HT-29 (cell line): ENCODE measurements at regions not wholly inside any gene's neighbourhood (a gene's known extent, or its start where the extent isn't known, plus 50 kb on each side); places are given as distances from the start of the nearest gene placed in this dataset.

Experiments
- DNase-seq: peaks from one replicate; pipeline ENCODE4 v3.0.0-alpha.2; 2015; ENCODE audit warnings: low spot score

DNA sequence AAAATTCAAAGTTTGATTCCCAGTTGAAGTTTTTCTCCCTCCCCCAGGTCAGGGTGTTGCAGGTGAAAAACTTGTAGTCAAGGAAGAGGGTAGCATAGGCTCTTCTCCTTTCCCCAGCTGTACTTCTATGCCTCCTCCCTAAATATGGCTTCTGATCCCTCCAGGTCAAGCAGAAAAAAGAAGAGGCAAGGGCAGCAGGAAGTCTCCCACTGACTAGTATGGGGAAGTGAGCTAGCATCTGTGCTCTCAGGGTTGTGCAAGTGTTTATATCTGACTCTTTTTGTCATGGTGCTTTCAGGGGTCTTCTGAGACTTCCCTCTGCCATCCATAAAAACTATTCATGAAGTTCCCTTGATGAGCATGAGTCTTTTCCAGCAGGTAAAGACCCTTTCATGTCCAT lies 76.0 kb downstream of the ATPSCKMT start:
- no peak for DNase-seq

DNA sequence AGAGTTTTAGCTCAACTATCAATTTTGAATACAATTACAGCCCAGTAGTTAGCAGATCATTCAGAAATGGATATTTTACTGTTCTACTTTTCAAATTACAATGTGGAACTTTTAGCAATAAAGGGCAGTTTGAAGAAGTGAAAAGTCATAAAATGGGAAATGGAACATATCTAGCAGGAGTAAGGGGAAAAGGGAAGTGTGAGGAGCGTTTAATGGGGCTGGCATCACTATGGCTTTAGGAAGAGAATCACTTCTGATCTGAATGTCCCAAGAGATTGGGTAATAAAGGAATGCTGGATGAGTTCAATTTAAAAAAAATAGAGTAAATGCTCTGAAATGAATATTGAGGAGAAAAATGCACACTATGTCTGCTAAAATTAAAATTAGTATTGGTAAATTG lies 77.4 kb downstream of the ATPSCKMT start:
- DNase-seq: no peak

DNA sequence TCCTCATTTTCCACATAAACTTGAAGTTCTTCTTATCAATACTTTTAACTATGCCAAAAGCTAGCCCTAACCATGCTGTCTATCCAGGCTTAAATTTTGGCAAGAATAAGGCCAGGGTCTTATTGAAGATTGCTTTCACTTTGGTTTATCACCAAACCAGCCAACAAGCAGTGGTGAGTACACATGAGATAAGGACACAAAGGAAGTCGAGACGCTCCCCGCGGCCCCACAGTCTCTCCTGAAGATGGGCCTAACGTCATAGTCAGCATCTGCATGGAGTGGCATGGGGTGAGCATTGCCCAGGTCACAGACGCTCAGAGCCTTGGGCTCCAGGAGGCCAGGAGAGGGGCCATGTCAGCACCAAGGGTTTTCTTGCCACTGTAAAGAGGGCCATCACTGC lies 80.3 kb downstream of the ATPSCKMT start:
- no peak for DNase-seq

DNA sequence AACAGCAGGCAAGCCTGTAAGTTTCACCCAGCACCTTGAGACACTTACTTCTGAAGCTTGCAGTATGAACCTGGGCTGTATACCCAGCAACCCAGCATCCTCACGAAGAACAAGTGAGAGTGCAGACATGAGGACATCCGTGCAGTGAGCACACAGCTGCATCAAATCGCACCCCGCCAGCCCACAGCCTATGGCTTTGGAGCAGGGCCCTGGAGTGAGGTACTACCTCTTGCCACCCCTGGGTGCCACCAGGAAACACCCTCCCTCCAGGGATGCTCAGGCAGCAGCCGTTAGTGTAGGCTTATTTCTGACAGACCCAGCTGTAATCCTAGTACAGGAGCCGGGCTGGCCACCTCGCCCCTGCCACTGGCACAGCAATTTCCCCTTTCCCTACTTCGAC lies 81.4 kb downstream of the ATPSCKMT start:
- no peak for DNase-seq

DNA sequence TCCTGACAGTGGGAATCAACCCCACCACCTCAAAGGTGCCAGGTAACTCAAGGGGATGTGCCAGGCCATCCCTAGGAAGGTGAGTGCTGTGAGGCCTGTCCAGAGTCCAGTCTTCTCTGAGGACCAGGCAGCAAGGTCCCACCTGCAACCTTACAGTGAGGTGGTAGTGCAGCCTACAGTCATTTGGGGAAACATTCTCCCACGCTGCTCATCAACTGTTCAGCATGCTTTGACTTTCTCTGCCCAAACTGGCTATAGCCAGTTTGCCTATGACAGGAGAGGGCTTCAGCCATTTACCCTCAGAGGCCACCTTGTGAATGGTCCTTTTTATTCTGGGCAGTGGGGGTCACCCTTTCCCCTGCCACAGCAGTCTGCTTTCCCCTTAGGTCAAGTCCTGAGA lies 81.9 kb downstream of the ATPSCKMT start:
- no peak for DNase-seq

DNA sequence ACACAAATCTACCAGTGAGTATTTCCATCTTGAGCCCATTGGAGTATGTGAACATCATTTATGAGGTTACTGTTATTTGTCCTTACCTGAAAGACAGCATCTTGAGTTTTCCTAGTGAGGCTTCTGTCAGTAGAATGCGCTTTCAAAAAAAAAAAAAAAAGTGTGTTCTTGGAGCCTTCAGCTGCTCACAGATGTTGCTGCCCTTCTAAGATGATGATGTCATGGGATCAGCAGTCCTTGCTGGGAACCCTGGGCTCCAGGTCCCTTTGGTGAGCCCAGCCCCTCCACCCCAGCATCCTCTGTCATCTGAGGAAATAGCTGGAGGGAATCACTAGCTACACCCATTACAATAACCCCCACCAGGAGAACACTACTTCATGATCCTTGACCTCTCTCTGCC lies 83.3 kb downstream of the ATPSCKMT start:
- no peak for DNase-seq

DNA sequence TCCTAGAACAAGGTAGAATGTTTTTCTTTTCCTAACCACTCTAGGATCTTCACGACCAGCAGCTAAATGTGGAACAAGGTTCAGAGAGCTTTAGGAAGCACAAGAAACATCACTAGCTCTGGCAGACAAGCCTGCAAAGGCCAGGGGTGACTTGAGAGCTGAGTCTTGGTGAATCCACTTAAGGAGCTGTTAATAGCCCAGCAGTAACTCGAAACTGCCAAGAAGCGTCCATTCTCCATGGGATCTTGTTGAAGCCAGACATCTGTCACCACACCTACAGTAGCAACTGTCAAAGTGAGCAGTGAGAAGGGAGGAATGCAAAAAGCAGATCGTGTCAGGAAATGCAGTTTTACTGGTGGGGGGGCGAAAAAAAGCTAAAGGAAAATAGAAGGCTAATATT lies 87.2 kb downstream of the ATPSCKMT start:
- no peak for DNase-seq

DNA sequence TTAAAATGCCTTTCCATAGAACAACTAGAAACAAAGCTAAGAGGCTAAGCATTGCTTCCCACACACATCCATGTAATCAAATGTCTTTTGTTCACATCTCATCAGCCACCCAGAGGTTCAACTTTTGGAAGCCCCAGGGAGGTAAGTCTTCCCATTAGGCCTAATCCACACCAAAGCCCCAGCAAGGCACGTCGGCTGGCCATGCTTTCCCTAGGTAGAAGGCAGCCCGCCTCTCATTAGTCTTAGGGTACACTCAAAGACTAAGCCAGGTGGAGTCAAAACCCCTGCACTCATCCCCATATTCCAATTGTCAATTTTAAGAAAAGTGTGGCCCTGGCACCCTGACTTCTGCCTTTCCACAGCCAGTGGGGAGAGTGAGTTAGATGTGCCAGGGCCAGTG lies 87.9 kb downstream of the ATPSCKMT start:
- no peak for DNase-seq

DNA sequence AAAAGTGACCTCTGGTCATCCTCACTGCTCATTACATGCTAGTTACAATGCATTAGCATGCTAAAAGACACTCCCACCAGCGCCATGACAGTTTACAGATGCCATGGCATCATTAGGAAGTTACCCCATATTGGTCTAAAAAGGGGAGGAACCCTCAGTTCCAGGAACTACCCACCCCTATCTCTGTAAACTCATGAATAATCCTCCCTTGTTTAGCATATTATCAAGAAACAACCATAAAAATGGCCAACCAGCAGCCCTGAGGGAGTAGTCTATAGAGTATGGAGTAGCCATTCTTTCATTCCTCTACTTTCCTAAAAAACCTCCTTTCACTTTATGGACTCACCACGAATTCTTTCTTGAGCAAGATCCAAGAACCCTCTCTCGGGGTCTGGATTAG lies 89.4 kb downstream of the ATPSCKMT start:
- no peak for DNase-seq

DNA sequence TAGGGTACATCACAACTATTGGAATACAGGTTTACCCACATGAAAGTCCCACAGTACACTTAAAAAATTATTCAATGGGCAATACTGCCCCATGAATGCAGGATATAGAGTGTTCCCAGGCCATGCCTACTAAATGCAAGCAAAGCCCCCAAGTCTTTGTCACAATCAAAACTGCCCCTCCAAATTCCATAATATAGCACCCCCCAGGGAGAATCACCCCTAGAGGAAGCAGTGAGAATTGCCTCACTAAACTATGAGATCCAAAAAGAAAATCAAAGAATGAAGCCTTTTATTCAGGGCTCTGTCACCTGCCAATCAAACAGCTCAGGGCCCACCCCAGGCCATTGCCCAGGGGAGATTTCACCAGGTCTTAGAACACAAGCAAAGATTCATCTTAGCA lies 90.8 kb downstream of the ATPSCKMT start:
- no peak for DNase-seq

DNA sequence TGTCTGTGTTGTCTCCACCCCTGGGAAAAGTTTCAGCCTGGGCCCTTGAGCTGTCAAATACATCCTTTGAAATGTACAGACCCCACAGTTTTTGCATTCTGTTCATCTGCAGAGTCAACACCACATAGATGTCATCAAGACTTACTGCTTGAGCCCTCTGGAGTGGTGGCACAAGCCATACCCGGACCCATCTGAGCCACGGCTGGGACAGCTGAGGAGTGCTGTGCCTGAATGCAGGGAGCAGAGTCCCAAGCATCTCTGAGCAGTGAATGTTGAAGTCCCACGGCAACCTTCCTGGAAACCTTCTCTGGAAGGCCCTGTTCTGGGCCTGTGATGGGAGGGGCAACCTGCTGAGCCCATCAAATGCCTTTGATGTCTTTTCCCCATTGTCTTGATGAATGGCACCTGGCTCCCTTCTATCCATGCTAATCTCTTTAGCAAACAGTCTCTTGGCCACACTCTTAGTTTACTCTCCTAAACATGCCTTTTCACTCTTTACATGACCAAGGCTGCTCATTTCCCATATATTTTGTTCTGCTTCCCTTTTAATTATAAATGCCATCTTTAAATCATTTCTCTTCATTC lies 92.5 kb downstream of the ATPSCKMT start:
- DNase-seq: no peak

DNA sequence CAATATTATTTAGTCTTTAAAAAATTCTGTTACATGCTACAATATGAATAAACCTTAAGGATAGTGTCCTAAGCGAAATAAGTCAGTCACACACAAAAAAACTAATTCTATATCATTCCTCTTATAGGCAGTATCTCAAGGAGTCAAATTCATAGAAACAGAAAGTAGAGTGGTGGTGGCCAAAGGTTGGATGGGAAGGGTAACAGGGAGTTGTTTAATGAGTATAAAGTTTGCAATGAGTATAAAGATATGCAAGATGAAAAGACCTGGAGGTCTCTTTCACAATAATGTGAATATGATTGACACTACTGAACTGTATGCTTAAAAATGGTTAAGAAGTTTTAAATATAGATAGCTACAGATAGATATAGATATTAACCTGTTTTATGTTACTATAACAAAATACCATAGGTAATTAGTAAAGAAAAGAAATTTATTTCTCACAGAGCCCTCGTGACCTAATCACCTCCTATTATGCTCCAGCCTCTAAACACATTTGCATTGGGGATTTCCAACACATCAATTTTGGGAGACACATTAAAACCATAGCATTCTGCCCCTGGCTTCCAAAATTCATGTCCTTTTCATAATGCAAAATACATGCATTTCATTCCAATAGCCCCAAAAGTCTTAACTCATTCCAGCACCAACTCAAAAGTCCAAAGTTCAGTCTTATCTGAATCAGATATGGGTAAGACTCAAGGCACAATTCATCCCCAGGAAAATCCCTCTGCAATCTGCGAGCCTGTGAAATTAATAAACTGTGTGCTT lies 93.6 kb downstream of the ATPSCKMT start:
- DNase-seq: no peak

DNA sequence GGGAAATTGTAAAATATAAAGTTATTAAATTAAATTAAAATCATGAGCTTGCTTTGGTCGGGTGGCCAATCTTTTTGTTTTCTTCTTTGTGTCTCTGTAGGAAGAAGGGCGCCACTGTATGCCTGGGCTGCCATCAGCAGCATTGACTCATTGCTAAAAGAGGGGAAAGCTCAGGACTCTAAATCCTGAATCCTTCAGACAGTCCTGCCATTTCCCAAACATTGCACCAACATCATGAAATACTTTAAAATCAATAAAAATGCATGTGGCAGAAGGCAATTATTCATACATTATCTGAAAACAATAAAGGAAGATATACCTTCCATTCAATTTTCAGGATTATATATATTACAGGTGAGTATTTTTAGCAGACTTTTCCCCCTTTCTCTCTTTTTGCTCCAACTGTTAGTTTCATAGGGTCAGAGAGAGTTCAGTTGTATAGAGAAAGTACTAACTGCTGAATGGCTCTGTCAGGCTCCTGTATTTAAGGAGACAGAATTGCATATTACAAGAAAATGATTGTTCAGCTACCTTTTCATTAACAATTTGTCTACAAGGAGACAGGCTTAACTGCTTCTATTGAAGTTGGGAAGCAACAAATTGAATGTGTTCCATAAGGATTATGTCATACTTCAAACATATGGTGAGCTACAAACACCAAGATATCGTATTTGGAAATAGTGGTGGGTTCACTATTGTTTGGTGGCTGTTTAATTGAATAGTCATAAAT lies 95.7 kb downstream of the ATPSCKMT start:
- DNase-seq: no peak

DNA sequence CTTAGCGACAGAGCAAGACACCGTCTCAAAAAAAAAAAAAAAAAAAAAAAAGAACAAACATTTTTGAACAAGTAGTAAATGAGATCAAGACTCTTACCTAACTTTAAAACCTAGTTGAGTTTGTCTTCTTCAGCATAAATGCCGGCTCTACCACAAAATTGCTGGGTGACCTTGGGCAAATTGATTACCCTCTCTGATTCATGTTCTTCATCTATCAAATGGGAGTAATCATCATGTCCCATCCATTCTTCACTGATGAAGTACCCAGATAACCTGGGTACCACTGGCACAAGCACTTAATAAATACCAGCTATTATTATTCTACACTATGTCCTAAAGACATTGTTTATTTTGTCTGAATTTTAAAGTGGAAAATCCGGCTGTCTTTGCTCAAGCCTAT lies 96.3 kb downstream of the ATPSCKMT start:
- no peak for DNase-seq

DNA sequence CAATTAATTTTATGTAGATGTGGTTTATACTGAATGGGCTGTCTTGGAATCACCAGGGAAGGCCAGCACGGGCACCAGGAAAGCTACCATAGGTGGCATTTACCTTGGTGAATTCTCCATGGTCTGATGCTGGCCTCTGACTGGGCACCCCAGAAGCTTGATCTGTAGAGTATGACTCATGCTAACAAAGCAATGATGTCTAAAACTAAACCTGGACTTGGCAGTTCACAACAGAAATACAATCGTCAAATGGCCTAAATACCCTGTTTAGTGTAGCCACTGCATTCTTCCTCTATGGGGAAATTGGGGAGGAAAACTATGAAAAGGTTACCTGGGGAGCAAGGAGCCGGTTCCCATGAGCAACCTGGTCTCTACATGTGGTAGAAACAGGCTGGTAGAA lies 98.0 kb downstream of the ATPSCKMT start:
- no peak for DNase-seq

DNA sequence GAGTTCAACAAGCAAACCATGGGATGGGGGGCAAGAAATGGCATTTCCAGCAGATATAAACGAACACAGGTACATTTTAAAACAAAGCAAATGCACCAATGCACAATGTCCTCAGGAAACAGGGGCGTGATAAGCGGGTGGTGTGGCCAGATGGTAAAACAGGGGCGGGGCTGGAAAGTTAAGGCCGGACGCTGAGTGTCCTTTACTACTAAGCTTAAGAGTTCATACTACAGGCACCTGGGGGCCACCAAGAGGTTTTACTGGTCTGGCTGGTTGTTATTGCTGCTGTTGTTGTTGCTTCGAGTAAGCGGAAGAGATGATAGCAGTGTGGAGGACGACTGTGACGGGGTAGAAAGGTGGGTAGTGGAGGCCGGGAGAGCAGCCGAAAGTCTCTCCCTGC lies 99.8 kb downstream of the ATPSCKMT start:
- no peak for DNase-seq

DNA sequence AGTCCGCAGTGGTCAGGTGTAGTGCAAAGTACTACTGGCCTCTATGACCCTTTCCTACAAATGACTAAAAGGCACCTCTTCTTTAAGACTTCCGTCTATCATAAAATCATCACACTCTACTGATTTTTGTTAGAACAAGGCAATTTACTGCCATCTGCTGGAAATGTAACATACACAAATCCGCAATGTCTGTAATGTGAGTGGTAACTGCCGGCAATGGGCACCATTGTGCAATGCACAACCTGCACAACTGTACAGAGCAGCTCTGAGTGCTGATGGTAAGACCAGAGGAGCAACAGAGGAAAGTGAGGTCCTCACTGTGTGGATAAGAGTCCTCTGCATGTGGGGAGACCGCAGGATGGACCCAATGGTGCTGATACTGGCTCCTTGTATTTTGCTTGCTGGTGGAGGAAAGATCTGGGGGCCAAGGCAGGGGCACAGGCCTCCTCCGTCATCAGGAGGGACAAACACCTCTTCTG lies 103.7 kb downstream of the ATPSCKMT start:
- peak; percentile 71 for DNase-seq

DNA sequence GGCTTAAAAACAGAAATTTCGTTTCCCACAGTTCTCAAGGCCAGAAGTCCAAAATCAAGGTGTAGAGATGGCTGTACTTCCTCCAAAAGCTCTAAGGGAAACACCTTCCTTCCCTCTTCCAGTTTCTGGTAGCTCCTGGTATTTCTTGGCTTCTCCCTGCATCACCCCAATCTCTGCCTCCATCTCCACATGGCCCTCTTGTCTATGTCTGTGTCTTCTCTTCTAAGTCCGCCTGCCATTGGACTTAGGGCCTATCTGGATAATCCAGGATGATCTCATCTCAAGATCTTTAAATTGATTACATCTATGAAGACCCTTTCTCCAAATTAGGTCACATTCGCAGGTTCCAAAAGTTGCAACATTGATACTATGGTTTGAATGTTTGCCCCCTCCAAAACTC lies 105.6 kb downstream of the ATPSCKMT start:
- DNase-seq: no peak

DNA sequence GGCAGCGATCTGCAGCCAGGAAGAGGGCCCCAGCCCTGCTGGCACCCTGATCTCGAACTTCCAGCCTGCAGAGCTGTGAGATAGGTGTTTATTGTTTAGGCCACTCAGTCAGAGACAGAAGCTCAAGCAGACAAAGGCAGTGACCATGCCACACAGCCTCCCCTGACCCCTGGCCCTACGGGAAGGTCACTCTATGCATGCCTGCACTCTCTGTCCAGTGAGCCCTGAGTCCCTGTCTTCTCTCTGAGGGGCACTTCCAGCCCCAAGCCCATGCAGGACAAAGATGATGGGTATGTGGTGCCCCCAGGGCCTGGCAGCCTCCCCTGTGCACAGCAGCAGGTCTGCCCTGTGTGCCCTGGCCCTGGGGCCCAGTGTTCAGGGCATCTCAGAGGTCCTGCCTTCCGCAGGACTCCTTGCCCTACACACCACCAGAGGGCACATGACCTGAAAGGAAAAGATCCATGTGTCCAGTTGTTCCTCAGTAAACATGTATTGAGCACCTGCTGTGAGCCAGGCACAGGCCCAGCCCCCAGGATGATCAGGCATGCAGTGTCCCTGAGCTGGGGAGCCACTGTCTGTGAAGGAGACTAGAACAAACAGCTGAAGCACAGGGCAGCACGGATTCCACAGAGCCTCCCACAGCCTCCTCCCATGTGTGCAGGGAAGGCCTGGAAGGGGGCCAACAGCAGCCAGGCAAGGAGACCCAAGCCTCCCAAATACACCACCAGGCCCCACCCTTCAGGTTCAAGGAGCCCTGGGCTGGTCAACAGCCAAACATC lies 109.3 kb downstream of the ATPSCKMT start:
- DNase-seq: peak; percentile 46

DNA sequence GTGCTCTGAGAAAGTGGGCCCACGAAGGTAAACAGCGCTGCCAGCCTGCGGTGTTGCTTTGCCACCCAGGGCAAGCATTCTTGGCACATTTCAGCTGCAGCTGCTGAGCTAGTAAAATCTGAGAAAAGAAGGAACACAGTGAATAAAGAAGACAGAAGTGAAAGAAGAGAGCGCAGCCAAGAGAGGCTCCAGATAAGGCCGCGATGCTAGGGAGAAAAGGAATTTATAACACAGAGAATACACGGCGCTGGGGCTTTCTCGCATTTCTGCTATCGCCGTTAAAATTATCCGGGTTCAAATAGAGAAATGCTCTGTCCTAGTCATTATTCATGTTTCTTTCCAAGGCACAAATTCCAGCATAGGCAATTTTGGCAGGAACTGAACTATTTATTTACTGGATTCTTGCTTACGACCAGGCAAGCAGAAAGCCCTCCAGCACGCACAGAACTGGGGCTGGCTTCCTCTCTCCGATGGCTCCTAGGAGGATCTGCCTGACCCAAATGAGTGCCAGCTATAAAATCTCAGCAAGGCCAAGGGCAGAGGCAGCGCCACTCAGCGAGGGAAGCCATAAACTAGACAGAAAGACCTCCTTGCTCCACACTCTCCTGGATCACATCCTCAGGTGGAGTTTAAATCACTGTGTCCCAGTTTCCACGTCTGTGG lies 111.2 kb downstream of the ATPSCKMT start:
- no peak for DNase-seq

DNA sequence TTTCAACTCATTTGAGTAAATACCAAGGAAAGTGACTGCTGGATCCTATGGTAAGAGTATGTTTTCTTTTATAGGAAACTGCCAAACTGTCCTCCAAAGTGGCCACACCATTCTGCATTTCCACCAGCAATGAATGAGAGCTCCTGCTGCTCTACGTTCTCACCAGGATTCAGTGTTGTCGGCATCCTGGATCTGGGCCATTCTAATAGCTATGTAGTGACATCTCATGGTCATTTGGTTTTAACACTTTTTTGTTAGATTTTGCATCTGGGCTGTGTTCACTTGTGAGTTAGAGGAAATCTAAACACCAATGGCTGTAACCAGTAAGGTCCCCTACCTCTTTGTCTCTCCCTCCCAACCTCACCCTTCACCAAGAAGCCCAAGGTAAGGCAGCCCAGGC lies 115.9 kb downstream of the ATPSCKMT start:
- peak; percentile 16 for DNase-seq

DNA sequence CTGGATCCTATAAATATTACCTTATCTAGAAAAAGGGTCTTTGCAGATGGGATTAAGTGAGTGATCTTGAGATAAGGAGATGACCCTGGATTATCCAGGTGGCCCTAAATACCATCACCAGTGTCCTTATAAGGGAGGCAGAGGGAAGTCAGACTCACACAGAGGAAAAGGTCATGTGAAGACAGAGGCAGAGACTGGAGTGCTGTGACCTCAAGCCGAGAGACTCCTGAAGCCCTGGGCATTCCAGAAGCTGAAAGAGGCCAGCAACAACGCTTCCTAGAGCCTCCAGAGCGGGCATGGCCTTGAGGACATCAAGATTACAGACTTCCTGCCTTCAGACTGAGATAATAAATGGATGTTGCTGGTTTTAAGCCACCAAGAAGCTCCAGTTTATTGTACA lies 118.8 kb downstream of the ATPSCKMT start:
- DNase-seq: no peak
